Left lung (tissue), 4 donors: ENCODE measurements at regions not wholly inside any gene's neighbourhood (a gene's known extent, or its start where the extent isn't known, plus 50 kb on each side); places are given as distances from the start of the nearest gene placed in this dataset.

Experiments
- ATAC-seq: fragments of 200-7000 bp; cut with Tn5 transposase; one replicate; pipeline ENCODE4 v1.9.1; 2020; ENCODE audit warnings: moderate library complexity
- DNase-seq, 4 donors: peaks; one replicate each; pipeline ENCODE4 v3.0.0-alpha.2; 2013 to 2020
- H3K27ac ChIP-seq, 2 donors: fragments of 200-600 bp; sonication (generic) in 1 of 2; one replicate each; pipeline versions ENCODE4 v1.5.0 to v1.8.0; 2020 to 2021
- H3K27me3 ChIP-seq, 2 donors: fragments of 200-600 bp; sonication (generic) in 1 of 2; one replicate each; pipeline versions ENCODE4 v1.5.0 to v1.8.0; 2020 to 2021
- H3K36me3 ChIP-seq, 2 donors: fragments of 200-600 bp; sonication (generic) in 1 of 2; one replicate each; pipeline versions ENCODE4 v1.5.0 to v1.8.0; 2020 to 2021
- H3K4me1 ChIP-seq, 2 donors: fragments of 200-600 bp; one replicate each; pipeline ENCODE4 v1.8.0; 2021
- H3K4me3 ChIP-seq, 2 donors: fragments of 200-600 bp; sonication (generic) in 1 of 2; one replicate each; pipeline versions ENCODE4 v1.5.0 to v1.8.0; 2020 to 2021; ENCODE audit warnings: mild to moderate bottlenecking in 1 of 2
- H3K9me3 ChIP-seq, 2 donors: fragments of 200-600 bp; sonication (generic) in 1 of 2; one replicate each; pipeline versions ENCODE4 v1.5.0 to v1.8.0; 2020 to 2021
- CTCF ChIP-seq, 2 donors: fragments of 200-600 bp; sonication (generic) in 1 of 2; IDR thresholded peaks; one replicate each; pipeline versions ENCODE4 v1.5.0 to v1.8.0; 2021; ENCODE audit warnings: antibody characterized with exemption in 2 of 2
- intact Hi-C, 2 donors: fragments of 100-400 bp; cut with DNase I; formaldehyde crosslinking; loops; one replicate each; pipeline versions ENCODE4 v1.11.2 to v1.14.2; 2022
- donor health status: DM: no; HTN: yes; CAD: no.
- donor health status: DM: no; HTN: no; CAD: no.

- DNase-seq (no peak), ATAC-seq (no peak)
- Histone ChIP-seq H3K36me3 (no peaks in the 10 kb centered on the region), H3K27me3 (no peaks in the 10 kb centered on the region), H3K4me1 (peaks cover 0 to 5% of the 10 kb centered on the region in 2 donors), H3K4me3 (no peak overlapping the region), H3K9me3 (no peaks in the 10 kb centered on the region), H3K27ac (no peak overlapping the region)
- intact Hi-C loops: no loop called here
- TF ChIP-seq CTCF (IDR thresholded peaks at IDR 0.05): no peak
Observed at GRCh38 chr17:20934288-20934687, 108.5 kb downstream of the USP22 start.

GRCh38 chr17:20935740-20936139, 107.1 kb downstream of the USP22 start:
- no peak for TF ChIP-seq CTCF (IDR thresholded peaks at IDR 0.05)
- ATAC-seq: peak; percentile 59
- Histone ChIP-seq H3K4me1 (peaks cover 0 to 5% of the 10 kb centered on the region in 2 donors), H3K4me3 (no peak overlapping the region), H3K27me3 (no peaks in the 10 kb centered on the region), H3K9me3 (no peaks in the 10 kb centered on the region), H3K27ac (peak overlapping the region in 1 of 2 donors; percentile 7), H3K36me3 (no peaks in the 10 kb centered on the region)
- no peak for DNase-seq
- intact Hi-C loops: no loop called here

GRCh38 chr17:20938244-20938643, 104.6 kb downstream of the USP22 start:
- Histone ChIP-seq H3K9me3 (no peaks in the 10 kb centered on the region), H3K4me1 (peaks cover 0 to 5% of the 10 kb centered on the region in 2 donors), H3K4me3 (no peak overlapping the region), H3K27me3 (no peaks in the 10 kb centered on the region), H3K27ac (no peak overlapping the region), H3K36me3 (no peaks in the 10 kb centered on the region)
- DNase-seq (no peak), ATAC-seq (no peak)
- TF ChIP-seq CTCF (IDR thresholded peaks at IDR 0.05): no peak
- intact Hi-C loops: no loop called here

GRCh38 chr17:20938988-20939615, 103.7 kb downstream of the USP22 start:
- ATAC-seq (no peak), DNase-seq (no peak)
- intact Hi-C loops: no loop called here
- Histone ChIP-seq H3K4me3 (no peak overlapping the region), H3K4me1 (peaks cover 0 to 5% of the 10 kb centered on the region in 2 donors), H3K27ac (no peak overlapping the region), H3K36me3 (no peaks in the 10 kb centered on the region), H3K27me3 (no peaks in the 10 kb centered on the region), H3K9me3 (no peaks in the 10 kb centered on the region)
- TF ChIP-seq CTCF (IDR thresholded peaks at IDR 0.05): no peak

- H3K4me3 ChIP-seq: no peak overlapping the region
- H3K27ac ChIP-seq: no peak overlapping the region
- ATAC-seq (no peak), DNase-seq (no peak)
- intact Hi-C loops: no loop called here
- H3K36me3 ChIP-seq: no peaks in the 10 kb centered on the region
- no peaks in the 10 kb centered on the region for H3K9me3 ChIP-seq
- H3K27me3 ChIP-seq: no peaks in the 10 kb centered on the region
- peaks cover 0 to under 1% of the 10 kb centered on the region in 2 donors for H3K4me1 ChIP-seq
- no peak for TF ChIP-seq CTCF (IDR thresholded peaks at IDR 0.05)
Observed at GRCh38 chr17:20941872-20942271, 100.9 kb downstream of the USP22 start.
